C1 segment of cervical spinal cord (tissue), 14 donors: ENCODE measurements at regions not wholly inside any gene's neighbourhood (a gene's known extent, or its start where the extent isn't known, plus 50 kb on each side); places are given as distances from the start of the nearest gene placed in this dataset.
"Not testable (repeated sequence)": the region's sequence is repeated elsewhere in the genome, so short reads cannot be mapped to it uniquely, and the experiment has no call there.

Source experiments
- DNase-seq, 14 donors: peaks; one replicate each; lab custom pipeline; 2025; lab: John Stamatoyannopoulos, UW

GRCh38 chr11:44361813-44362212 is 51.9 kb upstream of the ALX4 start:
- no peak for DNase-seq

DNA sequence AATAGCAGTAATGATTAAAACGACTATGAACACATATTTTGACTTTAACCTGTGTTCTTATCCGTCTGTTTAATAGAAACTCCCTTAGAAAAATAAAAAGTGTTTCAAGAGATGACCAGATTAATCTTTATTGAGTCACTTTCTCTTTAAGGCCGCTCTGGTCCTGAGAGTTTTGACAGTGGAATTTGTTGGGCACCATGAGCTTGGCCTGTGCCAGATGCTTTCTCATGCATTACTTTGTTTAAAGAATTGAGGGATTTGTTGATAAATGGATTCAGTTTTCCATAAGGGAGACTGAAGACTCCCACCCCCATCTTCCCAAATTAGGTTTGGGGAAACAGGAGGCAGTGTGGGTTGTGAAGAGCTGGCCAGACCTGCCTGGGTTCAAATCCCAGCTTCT is 53.2 kb upstream of the ALX4 start:
- no peak for DNase-seq

DNA sequence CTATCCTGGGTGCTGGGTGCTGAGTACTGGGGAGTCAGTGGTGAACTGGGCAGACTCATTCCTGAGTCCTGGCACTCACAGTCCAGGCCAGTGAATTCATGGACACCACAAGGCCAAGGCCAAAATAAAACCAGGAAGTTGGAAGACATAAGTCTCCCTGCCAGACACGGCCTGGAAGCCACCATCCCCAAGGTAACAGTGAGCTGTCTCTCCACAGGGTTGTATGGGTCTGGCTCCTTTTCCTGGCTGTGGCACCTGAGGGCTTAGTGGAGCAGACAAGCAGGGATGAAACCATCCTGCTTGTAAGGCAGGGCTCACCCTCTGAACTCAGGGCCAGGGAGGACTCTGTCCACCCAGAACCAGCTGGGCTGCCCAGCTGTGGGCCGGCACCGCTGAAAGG is 54.7 kb upstream of the ALX4 start:
- DNase-seq = no peak

- DNase-seq = no peak
Measured at GRCh38 chr11:44365616-44366015, 55.7 kb upstream of the ALX4 start.

DNA sequence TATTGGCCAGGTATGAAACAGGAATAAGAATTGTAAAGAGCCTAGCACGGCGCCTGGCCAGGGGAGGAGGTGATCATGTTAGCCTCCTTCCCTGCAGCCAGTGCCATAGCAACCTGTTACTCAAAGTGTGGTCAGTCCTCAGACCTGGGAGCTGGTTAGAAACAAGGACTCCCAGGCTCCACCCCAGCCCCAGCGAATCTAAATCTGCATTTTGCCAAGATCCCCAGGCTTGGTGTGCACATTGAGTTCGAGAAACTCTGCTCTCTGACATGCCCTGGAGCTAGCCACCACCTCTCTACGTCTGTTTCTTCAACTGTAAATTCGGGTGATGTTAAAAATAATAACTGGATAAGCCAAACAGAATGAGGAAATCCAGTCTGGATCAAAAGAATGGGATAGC is 56.1 kb upstream of the ALX4 start:
- no peak for DNase-seq

DNA sequence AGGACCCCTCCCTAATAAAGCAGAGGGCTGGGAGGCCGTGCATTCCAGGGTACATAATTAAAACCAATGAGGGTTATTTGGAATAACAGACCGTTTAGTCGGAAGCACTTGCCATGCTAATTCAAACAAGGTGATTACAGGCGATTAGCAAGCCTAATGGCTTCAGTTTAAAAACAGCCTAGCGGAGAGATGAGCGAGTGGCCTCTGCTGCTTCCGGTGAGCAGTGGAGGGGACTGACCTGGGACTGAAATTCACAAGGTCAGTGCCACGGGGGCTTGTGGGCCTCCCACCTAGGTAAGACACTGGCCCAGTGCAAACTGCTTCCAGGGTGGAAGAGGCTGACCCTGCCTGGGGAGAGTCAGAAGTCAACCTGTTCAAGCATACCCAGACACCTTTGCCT is 56.8 kb upstream of the ALX4 start:
- DNase-seq = no peak

- no peak for DNase-seq
Measured at GRCh38 chr11:44367452-44367851, 57.5 kb upstream of the ALX4 start.

- DNase-seq = no peak
Measured at GRCh38 chr11:44368886-44369285, 58.9 kb upstream of the ALX4 start.

- not testable (repeated sequence) for DNase-seq
Measured at GRCh38 chr11:44371042-44371441, 61.1 kb upstream of the ALX4 start.

- no peak for DNase-seq
Measured at GRCh38 chr11:44371706-44372105, 61.8 kb upstream of the ALX4 start.

- no peak for DNase-seq
Measured at GRCh38 chr11:44372989-44373388, 63.0 kb upstream of the ALX4 start.

DNA sequence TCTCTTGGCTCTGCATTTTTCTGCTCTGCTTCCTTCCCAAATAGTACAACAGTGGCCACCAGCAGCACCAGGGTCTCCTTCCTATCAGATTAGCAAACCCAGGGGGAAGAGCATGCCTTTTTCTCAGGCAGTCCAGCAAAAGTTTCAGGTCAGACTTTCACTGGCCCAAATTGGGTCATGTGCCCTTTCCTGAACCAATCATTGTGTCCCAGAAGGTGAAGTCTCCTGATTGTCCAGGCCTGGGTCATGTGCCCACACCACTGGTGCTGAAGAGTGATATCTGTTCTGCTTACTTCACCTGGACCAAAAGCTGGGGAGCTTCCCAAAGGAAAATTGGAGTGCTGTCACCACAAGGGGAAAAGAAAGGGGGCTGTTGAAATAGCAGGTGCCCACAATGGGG is 64.1 kb upstream of the ALX4 start:
- no peak for DNase-seq

GRCh38 chr11:44376423-44376822 is 66.5 kb upstream of the ALX4 start:
- DNase-seq = no peak

GRCh38 chr11:44377121-44377520 is 67.2 kb upstream of the ALX4 start:
- DNase-seq = no peak

DNA sequence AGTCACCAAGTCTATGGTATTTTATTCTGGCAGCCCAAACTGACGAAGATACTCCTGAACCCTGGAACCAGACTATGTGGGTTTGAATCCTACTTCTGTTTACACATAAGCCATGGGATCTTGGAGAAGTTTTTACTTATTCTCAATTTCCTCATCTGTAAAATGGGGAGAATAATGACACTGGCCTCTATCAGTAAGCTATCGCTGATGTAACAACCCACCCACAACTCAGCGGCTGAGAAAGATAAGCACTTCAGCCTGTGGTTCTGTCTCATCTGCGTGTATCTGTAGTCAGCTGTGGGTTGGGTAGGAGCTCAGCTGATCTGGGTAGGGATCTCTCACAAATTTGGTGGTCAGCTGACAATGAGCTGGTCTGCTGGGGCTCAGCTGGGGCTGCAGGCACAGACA is 68.0 kb upstream of the ALX4 start:
- DNase-seq = no peak

- DNase-seq = no peak
Measured at GRCh38 chr11:44379141-44380008, 69.4 kb upstream of the ALX4 start.

DNA sequence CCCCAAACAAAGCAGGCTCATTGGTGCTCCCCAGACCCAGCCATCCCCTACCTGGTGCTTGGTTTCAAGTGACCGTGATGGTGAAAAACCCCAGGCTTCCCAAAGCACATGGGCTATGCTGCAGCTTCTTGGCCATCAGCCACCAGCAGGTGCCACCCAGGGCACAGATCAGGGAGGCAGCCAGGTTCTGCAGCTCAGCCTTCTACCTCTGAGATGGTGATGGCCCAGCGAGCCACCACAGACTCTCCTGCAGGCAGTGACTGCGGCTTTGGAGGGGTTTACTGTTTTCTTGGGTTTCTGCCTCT is 70.0 kb upstream of the ALX4 start:
- DNase-seq = no peak

- DNase-seq = no peak
Measured at GRCh38 chr11:44380820-44381219, 70.9 kb upstream of the ALX4 start.

- no peak for DNase-seq
Measured at GRCh38 chr11:44381261-44381660, 71.3 kb upstream of the ALX4 start.

DNA sequence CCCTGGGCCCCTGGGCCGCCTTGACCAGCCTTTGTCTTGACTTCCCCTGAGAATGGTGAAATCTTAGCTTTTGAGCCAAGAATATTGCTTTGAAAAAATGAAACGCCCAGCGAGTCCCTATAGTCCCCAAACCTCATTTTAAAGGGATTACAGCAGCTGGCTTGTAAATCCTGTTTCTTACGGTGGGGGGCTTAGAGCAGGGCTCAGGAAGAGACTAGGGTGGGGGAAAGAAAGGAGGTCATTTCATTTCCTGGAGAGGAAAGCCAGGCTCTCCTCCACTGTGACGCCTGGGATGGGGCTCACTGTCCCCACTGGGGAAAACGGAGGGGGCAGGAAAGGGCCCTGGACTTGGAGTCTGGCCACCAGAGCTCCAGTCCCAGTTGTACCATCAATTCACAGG is 72.2 kb upstream of the ALX4 start:
- DNase-seq = no peak

- DNase-seq = no peak
Measured at GRCh38 chr11:44382656-44383240, 72.8 kb upstream of the ALX4 start.

DNA sequence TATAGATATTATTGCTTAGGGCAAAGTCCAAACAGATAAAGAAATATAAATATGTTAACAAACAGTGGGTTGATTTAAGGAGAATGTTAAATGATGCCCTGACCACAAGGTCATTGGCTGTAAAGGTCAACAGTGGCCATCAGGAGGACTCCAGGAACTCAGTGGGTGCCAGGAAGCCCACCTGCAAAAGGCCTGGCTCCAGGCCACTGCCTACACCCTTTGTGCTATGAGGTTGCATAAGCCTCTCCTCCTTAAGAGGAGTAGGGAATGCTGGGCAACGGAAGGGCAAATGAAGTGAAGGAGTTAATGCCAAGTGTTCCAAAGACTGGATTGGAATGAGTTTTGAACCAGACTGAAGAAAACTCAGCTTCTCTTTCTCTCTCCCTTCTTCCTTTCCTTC is 73.3 kb upstream of the ALX4 start:
- DNase-seq = no peak

DNA sequence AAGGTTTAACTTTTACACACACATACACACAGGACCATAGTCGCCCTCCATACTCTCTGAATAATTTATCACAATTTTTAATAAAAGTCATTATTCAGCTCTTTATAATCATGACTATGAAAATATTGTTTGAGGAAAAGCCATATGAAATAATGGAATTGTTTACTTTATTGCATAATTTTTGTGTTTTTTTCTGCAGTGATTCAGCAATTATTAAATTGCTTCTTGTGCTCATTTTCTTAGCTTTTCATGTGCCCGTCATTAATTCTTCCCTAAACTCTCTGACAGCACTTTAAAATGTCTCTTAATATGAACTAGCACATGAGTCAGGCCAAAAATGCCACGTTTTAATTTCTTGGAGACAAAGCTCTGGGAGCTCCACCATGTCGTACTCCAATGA is 77.5 kb upstream of the ALX4 start:
- no peak for DNase-seq

GRCh38 chr11:44387825-44388224 is 77.9 kb upstream of the ALX4 start:
- no peak for DNase-seq
